GM18498 (cell line): ENCODE measurements at regions not wholly inside any gene's neighbourhood (a gene's known extent, or its start where the extent isn't known, plus 50 kb on each side); places are given as distances from the start of the nearest gene placed in this dataset.
A peak's percentile ranks its signal among the peaks of the same experiment; 100 is the strongest.
"Not testable (repeated sequence)": the region's sequence is repeated elsewhere in the genome, so short reads cannot be mapped to it uniquely, and the experiment has no call there.

ENCODE experiments used
- ATAC-seq: cut with Tn5 transposase; IDR thresholded peaks from one replicate; pipeline ENCODE4 v1.9.1; 2021; ENCODE audit warnings: mild to moderate bottlenecking, moderate library complexity; ENCODE audit not compliant: unreplicated experiment

DNA sequence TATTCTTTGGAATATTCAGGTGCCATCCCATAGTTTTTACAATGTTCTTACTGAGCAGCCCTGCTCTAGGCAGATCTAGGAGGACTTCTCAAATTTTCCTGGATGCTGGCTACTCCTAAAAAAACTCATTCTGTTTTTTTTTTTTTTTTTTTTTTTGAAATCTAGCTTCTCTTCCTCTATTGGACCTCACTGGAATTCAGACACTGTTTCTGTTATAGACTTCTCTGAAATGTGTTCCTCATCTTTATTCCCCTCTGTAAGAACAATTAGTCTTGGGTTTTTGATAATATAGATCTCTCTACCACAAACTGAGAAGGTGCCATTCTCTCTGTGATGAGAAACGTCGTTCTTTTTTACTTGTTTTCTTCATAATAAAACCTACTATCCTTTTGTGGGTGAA lies 115.3 kb upstream of the CCND2 start:
- ATAC-seq = no peak

- no peak for ATAC-seq
Measured at GRCh38 chr12:4157122-4157521, 116.4 kb upstream of the CCND2 start.

DNA sequence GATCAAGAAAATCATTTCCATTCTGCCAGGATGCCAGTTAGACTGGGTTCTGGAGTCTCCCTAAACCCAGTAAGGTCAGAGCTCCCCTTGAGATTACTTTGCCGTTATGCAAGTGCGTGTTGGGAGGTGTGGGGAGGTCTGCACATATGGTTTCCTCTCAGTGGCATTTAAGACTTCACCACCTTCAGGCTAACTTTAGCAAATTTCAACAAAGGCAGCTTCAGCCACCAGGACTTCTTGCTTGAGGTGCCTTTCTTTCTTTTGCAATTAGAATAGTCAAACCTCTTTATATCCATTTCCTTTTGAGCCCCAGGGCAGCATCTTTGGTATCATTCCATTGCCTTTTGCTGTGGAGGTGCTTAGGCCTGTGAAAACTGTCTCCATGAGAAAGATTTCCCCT lies 117.2 kb upstream of the CCND2 start:
- no peak for ATAC-seq

DNA sequence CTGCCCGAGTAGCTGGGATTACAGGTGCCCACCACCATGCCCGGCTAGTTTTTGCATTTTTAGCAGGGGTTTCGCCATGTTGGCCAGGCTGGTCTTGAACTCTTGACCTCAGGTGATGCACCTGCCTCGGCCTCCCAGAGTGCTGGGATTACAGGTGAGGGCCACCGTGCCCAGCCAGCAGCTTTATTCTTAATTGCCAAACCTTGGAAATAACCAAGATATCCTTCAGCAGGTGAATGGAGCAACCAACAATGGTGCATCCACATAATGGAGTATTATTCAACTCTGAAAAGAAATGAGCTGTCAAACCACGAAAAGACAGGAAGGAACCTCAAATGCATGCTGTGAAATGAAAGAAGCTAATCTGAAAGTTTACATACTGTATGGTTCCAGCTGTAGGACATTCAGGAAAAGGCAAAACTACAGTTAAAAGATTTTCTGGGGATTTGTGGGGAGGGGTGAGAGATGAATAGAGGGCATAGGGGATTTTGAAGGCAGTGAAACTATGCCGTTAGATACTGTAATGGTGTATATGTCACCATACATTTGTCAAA lies 118.8 kb upstream of the CCND2 start:
- ATAC-seq = no peak

DNA sequence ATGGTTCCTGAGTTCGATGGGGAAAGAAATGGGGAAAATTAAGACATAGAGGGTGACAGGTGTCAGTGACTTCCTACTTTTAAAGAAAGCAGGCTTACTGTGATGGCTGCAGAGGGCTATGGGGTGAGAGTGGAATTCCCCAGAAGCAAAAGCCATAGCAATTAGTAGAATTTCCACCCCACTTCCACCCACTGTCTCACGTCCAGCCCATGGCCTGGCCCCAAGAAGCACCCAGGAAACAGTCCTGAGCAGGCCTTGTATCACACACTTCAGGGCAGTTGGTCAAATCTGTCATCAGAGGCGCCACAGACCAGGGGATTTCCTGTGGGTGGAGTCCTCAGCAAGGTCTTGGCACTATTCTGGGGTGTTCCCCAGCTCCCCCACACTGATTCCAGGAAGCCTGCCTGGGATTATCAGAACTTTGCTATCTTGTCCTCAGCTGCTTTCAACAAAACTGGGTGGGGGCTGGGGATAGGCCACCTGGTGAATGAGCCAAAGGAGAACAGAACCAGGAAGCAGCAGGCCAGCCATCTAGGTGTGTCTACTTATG lies 120.1 kb upstream of the CCND2 start:
- ATAC-seq = peak; percentile 77

GRCh38 chr12:4152145-4152795 lies 121.3 kb upstream of the CCND2 start:
- ATAC-seq = no peak

- no peak for ATAC-seq
Measured at GRCh38 chr12:4151362-4152121, 122.0 kb upstream of the CCND2 start.

DNA sequence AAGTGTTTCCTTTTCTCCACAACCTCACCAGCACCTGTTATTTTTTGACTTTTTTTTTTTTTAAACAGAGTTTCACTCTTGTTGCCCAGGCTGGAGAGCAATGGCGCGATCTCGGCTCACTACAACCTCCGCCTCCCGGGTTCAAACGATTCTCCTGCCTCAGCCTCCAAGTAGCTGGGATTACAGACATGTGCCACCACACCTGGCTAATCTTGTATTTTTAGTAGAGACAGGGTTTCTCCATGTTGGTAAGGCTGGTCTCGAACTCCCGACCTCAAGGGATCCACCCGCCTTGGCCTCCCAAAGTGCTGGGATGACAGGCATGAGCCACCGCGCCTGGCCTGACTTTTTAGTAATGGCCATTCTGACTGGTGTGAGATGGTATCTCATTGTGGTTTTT lies 123.2 kb upstream of the CCND2 start:
- ATAC-seq = not testable (repeated sequence)

DNA sequence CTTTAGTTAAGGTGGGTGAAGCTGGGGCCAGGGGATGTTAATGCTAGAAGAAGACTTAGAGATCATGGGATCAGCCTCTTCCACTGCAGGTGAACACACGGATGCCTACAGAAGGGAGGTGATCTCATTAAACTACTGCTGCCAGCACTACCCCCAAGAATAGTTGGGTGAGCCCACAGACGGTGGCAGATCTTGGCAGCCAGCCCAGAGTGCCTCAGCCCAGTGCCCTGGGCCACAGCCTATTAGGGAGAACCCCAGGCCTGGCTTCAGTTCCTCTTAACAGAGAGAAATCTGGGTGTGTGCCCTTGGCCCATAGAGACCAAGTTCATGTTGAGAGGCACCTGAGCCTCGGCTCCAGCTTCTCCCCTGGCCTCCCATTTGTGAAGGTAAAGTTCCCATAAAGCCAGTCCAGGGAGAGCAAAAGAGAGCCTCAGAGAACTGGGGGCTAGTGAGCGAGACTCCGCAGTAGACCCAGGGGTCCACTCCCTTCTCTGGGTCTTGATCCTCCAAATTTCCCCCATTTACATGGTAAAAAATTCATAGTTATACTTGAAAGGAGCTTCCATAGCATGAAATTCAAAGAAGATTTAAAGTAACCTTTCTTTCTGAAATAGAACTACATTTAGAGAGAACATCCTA lies 125.0 kb upstream of the CCND2 start:
- ATAC-seq = peak; percentile 77

DNA sequence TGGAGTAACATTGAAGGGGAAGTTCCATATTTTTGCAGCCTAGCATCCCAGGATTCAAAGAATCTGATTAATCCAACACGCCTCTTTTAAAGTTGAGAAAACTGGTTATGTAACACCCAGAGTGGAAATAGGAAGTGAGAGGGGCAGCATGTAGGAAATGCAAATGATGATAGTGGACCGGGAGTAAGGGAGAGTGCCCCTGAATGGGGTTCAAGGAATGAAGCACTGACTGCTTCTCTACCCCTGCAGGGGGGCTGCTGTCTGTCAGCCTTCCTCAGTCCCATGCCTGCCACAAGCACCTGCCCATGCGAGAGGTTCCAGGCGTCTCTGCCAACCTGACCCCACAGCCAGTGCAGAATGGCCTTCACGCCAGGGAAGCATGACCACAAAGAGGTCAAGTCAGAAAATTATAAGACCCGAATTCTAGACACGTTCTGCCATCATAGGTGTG lies 126.5 kb upstream of the CCND2 start:
- no peak for ATAC-seq

DNA sequence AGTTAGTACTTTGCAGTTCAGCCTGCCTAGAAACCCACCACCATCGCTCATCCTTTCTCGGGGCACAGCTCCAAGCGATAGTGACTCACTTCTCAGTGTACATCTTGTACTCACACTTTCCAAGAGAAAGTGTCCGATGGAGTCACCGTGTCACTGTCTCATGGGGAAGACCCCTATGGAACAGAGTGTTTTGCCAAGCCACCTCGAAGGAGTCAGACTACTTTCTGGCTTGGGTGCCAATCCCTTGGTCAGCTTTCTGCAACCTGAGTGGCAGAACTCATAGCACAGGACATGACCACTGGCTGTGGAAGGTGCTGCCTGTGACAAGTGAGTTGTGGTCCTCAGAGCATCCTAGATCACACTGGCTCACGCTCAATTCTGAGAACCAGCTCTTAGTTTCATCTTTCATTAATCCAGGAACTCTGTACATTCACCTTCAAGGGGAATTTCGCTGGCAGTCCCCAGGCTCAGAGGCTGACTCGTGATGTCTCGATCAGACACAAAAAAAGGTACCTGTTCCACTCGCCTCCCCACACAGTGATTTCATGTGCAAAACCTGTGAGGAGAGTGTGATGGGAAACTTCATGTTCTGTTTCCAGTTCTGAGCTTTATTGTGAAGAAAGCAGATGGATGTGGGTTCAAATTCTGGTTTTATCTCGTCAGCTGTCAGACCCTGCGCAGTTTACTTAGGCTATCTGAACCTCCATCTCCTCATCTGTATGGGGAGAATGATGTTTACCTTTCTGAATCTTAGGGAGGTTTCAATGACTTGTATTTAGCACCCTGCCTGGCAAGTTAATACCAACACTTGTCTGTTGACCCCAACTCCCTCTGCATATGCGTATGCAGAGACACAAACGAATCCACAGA lies 127.3 kb upstream of the CCND2 start:
- no peak for ATAC-seq

DNA sequence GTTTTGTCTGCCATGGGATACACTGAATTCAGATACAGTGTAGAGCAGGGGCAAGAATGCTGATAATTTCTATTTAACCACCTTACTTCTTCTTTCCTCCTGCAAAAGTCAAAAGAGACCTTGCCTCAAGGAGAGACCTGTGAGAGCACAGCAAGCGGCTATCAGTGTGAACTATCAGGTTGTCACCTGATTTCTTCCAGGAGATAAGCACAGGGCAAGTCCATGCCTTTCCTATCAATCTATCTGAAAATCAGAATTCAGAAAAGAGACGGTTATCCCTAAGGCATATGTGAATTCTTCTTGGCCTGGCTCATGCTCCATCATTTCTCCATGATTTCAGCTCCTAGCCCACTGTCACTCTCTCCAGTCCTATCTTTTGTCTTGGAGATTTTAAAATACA lies 128.9 kb upstream of the CCND2 start:
- ATAC-seq = no peak

GRCh38 chr12:4143896-4144295 lies 129.7 kb upstream of the CCND2 start:
- ATAC-seq = no peak

DNA sequence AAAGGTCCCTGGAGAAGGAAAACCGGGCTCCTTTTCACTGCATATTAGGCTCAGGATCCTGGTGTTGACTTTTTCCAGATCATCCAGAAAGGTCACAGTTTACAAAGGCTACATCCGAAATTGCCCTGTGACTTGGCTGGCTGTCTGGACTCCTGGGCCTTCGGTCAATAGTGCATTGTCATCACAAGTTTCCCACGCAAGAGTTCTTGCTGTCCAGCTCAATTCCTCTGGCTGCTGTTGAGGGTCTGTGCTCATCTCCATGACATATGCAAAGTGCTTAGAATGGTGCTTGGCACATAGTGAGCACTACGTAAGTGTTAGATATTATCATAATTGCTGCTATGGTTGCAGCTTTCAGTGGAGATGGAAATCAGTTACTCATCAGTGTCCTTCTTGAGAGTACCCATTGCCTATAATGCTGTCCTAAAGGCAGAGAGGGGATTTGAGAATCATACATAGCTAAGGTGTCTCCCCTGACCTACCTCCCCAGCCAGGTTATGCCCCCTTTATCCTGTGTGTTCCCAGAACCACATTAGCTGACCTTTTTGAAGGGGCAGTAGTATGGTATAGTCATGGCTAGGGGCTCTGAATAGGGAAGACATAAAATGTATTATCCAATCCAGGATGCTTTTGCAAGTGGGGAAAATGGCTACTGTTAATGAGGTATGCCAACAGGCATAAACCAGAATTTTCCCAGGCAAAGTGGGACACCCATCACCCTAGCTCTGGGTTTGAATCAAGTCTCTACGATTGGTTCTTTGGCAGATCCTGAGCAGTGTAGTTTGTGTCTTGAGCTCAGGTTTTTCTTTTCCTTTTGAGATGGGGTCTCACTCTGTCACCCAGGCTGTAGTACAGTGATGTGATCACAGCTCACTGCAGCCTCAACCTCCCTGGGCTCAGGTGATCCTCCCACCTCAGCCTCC lies 132.0 kb upstream of the CCND2 start:
- ATAC-seq = no peak

GRCh38 chr12:4140581-4141301 lies 132.8 kb upstream of the CCND2 start:
- ATAC-seq = no peak

DNA sequence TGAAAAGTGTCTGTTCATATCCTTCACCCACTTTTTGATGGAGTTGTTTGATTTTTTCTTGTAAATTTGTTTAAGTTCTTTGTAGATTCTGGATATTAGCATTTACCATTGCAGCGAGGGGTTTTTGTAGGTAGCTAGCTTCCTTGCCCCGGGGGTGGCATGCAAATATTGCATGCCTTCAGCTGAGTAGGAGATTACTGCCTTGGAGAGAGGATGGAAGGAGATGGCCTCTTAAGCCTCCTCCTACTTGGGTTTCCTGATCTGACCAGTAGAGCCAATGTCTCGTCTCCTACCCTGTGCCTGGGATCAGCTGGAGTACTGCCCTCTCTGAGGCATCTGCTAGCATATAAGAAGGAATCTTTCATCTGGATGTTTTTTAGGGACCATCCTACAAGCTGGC lies 134.4 kb upstream of the CCND2 start:
- ATAC-seq = no peak

GRCh38 chr12:4138532-4138931 lies 135.0 kb upstream of the CCND2 start:
- ATAC-seq = not testable (repeated sequence)

- no peak for ATAC-seq
Measured at GRCh38 chr12:4138051-4138450, 135.5 kb upstream of the CCND2 start.

GRCh38 chr12:4137441-4137840 lies 136.1 kb upstream of the CCND2 start:
- ATAC-seq = no peak
